ENCODE measurements at regions not wholly inside any gene's neighbourhood (a gene's known extent, or its start where the extent isn't known, plus 50 kb on each side); places are given as distances from the start of the nearest gene placed in this dataset.

DNA sequence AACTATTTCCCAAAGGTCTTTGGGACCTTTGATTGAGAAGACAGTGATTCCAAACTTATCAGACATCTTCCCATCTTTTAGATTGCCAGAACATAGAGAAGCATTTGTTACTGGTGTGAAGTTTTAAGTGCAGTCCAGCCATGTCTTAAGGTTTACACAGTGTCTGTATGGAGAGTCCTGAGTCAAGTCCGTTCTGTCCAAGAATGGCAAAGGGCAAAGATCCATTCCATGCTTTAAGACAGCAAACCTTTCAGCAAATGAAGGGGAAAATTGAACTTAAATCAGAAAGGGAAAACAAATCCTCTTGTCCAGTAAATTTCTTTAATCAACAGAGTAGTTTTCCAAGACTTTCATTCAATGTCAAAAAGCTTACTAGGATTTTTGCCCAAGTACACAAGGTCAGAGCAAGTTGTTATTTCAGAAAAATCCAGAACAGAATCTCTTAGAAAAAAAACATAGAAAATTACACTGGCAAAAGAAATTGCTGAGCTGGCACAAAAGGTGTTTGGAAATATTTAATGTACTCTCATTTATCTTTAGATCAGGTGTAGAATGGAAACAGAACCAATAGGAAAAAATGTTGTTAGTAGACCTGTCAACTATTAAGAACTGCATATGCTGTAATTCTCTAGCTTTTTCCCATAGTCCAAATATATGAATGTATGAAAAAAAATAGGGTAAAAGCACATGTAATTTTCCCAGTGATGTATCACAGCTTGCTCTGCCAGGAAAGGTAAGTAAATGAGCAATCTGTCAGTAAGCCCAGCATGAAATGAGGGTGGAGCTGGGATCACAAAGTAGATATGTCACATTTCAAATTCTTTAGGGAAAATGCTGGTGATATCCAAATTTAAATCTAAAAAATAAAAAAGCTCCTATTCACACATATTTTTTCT is 1099.9 kb downstream of the TUSC7 start:
- 42% methylated on average over 1 of the region's 1 CpG for WGBS
- no peak overlapping the region for H3K4me3 ChIP-seq
- H3K36me3 ChIP-seq: no peaks in the 10 kb centered on the region
- H3K27me3 ChIP-seq (replicated peaks; ENCODE audit: insufficient read depth): no peaks in the 10 kb centered on the region
- H3K4me1 ChIP-seq (replicated peaks): no peaks in the 10 kb centered on the region
- no peak overlapping the region for H3K27ac ChIP-seq
- DNase-seq (ENCODE audit: low spot score): no peak
- no peaks in the 10 kb centered on the region for H3K9me3 ChIP-seq
- TF ChIP-seq, protein P1, sequence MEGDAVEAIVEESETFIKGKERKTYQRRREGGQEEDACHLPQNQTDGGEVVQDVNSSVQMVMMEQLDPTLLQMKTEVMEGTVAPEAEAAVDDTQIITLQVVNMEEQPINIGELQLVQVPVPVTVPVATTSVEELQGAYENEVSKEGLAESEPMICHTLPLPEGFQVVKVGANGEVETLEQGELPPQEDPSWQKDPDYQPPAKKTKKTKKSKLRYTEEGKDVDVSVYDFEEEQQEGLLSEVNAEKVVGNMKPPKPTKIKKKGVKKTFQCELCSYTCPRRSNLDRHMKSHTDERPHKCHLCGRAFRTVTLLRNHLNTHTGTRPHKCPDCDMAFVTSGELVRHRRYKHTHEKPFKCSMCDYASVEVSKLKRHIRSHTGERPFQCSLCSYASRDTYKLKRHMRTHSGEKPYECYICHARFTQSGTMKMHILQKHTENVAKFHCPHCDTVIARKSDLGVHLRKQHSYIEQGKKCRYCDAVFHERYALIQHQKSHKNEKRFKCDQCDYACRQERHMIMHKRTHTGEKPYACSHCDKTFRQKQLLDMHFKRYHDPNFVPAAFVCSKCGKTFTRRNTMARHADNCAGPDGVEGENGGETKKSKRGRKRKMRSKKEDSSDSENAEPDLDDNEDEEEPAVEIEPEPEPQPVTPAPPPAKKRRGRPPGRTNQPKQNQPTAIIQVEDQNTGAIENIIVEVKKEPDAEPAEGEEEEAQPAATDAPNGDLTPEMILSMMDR (IDR thresholded peaks at IDR 0.05): no peak
- TF ChIP-seq POLR2A (IDR thresholded peaks at IDR 0.05) (no peak), POLR2AphosphoS5 (IDR thresholded peaks at IDR 0.05) (no peak)
- intact Hi-C loops (cut with DNase I): no loop called here

DNA sequence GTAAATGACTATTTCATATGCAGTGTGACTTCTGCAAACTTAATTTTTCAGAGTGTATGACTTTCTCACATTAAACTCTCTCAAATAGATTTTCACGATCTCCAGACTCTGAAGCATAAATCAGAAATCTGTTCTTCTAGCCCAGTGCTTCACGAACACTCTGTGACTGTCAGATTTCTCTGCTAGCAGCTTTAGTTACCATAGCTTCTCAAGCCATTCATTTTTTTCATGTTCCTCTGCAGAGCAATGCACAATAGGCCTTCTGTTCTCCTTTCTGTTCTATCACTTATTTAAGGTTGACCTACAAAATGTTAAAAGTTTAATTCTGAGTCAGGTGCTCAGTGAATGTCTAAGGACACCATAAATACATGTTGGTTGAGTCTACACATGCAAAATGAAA is 1102.2 kb downstream of the TUSC7 start:
- WGBS: 54% methylated on average over 2 of the region's 2 CpGs
- Histone ChIP-seq H3K4me3 (no peak overlapping the region), H3K4me1 (replicated peaks) (no peaks in the 10 kb centered on the region), H3K27ac (no peak overlapping the region), H3K27me3 (replicated peaks; ENCODE audit: insufficient read depth) (no peaks in the 10 kb centered on the region), H3K9me3 (no peaks in the 10 kb centered on the region), H3K36me3 (no peaks in the 10 kb centered on the region)
- no peak for TF ChIP-seq POLR2A (IDR thresholded peaks at IDR 0.05)
- TF ChIP-seq POLR2AphosphoS5 (IDR thresholded peaks at IDR 0.05): no peak
- TF ChIP-seq, protein P1 (IDR thresholded peaks at IDR 0.05): no peak
- intact Hi-C loops (cut with DNase I): no loop called here
- no peak for DNase-seq (ENCODE audit: low spot score)

DNA sequence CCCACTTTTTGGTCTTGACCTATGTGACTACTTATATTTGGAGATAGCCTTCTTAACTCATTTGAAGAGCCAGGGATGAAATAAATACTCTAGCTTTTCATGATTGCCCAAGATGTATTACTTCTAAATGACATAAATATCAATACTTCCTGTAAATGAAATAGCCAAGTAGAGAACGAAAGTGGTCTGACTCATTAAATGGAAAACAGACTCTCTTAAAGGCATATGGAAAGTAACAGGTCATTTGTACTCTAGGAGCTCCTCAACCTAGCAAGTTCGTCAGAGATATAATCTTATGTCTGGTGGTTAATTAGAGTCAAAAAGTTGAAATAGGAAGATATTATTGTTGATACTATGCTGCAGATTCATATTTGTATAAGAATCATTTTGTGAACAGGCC is 1105.4 kb downstream of the TUSC7 start:
- no peaks in the 10 kb centered on the region for H3K4me1 ChIP-seq (replicated peaks)
- 51% methylated on average over 2 of the region's 2 CpGs for WGBS
- intact Hi-C loops (cut with DNase I): no loop called here
- DNase-seq (ENCODE audit: low spot score): no peak
- no peaks in the 10 kb centered on the region for H3K9me3 ChIP-seq
- H3K36me3 ChIP-seq: no peaks in the 10 kb centered on the region
- H3K27me3 ChIP-seq (replicated peaks; ENCODE audit: insufficient read depth): no peaks in the 10 kb centered on the region
- no peak overlapping the region for H3K27ac ChIP-seq
- H3K4me3 ChIP-seq: no peak overlapping the region
- TF ChIP-seq POLR2AphosphoS5 (IDR thresholded peaks at IDR 0.05): no peak
- TF ChIP-seq, protein P1 (IDR thresholded peaks at IDR 0.05): no peak
- TF ChIP-seq POLR2A (IDR thresholded peaks at IDR 0.05): no peak

DNA sequence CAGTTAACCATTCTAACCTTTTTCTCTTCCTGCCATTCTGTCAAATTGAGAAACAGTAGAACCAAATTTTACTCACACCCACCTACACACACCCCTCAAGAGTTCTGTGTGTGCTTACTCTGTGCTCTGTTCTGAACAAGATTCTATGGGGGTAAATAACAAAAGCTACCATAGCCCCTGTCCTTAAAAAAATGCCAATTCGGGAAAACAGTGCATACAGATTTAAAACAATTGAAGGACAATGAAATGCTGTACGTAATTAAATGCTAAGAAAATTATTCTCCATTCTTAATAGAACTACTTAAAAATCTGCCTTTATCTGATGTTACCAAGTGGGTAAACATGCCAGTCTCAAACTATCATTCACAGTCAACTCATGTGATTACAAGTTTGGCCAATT is 1107.5 kb downstream of the TUSC7 start:
- DNase-seq (ENCODE audit: low spot score): no peak
- Histone ChIP-seq H3K4me1 (replicated peaks) (no peaks in the 10 kb centered on the region), H3K4me3 (no peak overlapping the region), H3K27me3 (replicated peaks; ENCODE audit: insufficient read depth) (no peaks in the 10 kb centered on the region), H3K36me3 (no peaks in the 10 kb centered on the region), H3K27ac (no peak overlapping the region), H3K9me3 (no peaks in the 10 kb centered on the region)
- no peak for TF ChIP-seq POLR2A (IDR thresholded peaks at IDR 0.05)
- TF ChIP-seq, protein P1 (IDR thresholded peaks at IDR 0.05): no peak
- no peak for TF ChIP-seq POLR2AphosphoS5 (IDR thresholded peaks at IDR 0.05)
- intact Hi-C loops (cut with DNase I): no loop called here
- 59% methylated on average over 2 of the region's 2 CpGs for WGBS

DNA sequence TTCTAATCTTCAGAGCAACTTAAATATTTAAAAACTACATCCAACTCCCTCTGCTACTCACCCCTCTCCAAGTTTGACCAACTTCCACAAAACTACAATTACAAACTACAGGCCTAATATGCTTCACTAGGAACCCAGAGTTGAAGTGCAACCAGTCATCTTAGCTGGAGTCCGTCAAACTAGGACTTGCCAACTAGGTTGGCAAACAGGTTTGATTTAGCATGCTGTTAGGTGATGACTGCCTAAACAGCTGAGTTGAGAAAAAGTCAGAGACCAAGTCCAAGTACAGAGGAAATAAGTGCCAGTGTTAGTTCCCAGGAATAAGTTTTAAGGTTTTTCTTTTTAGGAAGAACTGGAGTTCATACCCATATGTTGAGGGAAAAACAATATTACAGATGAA is 1109.0 kb downstream of the TUSC7 start:
- no peaks in the 10 kb centered on the region for H3K4me1 ChIP-seq (replicated peaks)
- WGBS: 58% methylated on average over 1 of the region's 1 CpG
- no peak overlapping the region for H3K4me3 ChIP-seq
- intact Hi-C loops (cut with DNase I): no loop called here
- no peaks in the 10 kb centered on the region for H3K27me3 ChIP-seq (replicated peaks; ENCODE audit: insufficient read depth)
- H3K36me3 ChIP-seq: no peaks in the 10 kb centered on the region
- H3K27ac ChIP-seq: no peak overlapping the region
- TF ChIP-seq, protein P1 (IDR thresholded peaks at IDR 0.05): no peak
- no peak for TF ChIP-seq POLR2A (IDR thresholded peaks at IDR 0.05)
- no peak for TF ChIP-seq POLR2AphosphoS5 (IDR thresholded peaks at IDR 0.05)
- DNase-seq (ENCODE audit: low spot score): no peak
- no peaks in the 10 kb centered on the region for H3K9me3 ChIP-seq

Data from prostate gland (tissue), 2 donors.